KG1 (cell line): ENCODE measurements at regions not wholly inside any gene's neighbourhood (a gene's known extent, or its start where the extent isn't known, plus 50 kb on each side); places are given as distances from the start of the nearest gene placed in this dataset.

ENCODE experiments used
- DNase-seq: peaks from one replicate; lab custom pipeline; 2025; lab: John Stamatoyannopoulos, UW

DNA sequence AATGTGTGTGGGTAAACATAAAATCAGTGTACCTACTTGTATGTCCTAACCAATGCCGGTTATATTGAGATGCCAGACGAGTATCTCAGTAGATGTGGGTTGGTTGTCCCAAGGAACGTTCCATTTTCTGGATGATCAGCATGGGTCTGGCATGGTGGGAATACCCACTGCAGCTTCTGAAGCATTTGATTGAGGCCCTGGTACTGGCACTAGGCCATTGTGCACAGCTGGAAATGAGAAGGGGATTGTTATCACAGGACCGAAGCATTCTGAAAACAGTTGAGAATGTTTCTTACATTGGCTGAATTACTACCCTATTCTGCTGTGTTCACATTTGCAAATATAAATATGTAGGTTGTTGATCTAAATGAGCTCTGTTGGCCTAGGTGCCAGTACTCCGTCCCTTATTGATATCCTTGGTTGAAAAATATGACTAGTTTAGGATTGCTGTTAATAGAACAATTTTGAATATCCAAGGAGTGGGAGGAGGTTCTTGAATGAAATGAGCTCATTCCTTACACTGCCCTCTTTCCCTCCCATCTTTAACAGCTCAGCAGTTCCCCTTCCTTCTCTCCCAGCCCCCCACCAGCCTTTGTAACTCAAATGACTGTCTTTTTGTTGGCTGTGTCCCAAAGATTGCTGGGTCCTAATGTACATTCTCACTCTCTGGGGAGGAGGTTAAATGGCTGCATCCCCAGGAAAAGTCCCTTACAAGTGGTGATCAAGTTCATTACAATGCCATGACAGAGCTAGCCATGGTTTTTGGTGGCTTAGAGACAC lies 293.3 kb upstream of the TPM1 start:
- no peak for DNase-seq

DNA sequence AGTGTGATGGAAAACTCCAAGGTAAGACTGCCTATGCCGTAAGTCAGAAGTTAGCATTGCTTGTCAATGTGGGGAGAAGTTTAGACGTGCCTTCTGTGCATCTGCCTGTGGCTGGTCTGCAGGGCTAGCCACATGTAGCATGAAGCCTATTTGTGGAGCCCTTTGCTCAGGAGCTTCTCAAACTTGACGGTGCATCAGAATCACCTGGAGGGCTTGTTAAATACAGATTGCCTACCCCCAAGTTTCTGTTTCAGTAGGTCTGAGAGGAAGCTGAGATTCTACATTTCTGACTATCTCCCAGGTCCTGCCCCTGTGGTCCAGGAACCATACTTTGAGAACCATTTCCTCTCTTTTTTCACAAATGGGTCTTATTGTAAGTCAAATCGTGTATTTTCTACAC lies 292.1 kb upstream of the TPM1 start:
- no peak for DNase-seq

DNA sequence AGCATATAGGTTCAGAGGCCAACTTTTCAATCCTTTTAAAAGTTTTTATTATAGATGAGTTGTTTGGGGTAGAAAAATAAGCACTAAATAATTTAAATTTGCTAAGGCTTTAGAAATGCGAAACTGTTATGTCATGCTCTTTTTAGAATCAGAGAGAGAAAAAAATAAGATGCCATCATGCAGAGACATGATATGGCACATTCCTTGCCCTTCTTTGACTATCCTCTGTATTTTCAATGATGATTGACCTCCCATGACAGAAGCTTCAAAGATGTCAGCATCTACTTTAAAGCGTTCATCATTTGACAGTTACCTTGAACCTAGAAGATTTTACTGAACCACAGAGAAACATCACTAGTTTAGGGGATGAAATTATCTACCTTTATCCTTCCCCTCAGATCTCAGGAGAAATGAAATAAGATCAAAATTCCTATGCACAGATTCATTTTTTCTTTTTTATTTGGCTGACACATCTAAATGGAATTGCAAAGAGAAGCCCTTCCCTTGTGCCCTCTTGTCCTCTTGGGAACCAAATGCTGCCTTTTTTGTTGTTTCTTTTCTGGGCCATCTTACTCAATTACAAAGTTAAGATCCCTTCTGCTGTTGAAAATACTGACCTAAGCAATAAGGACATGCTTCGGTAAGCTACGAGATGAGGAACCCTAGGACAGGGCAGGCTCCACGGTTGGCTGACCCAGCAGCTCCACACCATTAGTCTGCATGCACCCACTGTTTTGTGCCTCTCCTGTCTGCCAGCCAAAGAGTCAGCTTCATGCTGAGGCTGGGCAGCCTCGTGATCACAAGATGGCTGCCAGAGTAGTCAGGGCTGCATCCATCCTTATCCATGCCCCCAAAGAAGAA lies 289.7 kb upstream of the TPM1 start:
- no peak for DNase-seq

DNA sequence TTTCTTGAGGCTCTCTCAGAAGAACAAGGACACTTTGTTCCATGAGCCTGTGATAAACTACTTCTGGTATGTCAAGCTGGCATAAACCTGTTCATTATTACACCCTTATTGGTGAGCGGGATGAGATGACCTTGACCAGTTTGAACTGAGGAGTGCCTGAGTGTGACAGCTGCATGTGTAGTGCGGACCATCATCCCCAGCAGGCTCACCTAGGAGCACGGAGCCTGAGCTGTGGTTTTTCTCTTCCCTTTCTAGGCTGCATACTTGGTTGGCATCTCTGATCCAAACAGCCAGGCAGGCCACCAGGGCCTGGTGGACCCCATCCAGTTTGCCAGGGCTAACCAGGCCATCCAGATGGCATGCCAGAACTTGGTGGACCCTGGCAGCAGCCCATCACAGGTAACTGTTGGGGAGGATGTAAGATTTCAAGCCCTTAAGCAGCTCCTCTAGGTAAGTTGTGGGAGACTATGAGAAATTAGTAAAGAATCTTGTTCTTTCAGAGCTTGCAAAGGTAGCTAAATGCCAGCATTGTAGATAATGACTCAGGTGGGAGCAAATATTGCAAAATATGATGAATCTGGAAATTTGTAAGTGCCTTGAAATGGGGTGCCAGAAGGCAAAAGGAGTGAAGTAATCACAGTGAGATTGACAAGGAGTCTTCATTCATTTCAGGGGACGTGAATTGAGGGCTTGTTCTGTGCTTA lies 288.9 kb upstream of the TPM1 start:
- DNase-seq: no peak

DNA sequence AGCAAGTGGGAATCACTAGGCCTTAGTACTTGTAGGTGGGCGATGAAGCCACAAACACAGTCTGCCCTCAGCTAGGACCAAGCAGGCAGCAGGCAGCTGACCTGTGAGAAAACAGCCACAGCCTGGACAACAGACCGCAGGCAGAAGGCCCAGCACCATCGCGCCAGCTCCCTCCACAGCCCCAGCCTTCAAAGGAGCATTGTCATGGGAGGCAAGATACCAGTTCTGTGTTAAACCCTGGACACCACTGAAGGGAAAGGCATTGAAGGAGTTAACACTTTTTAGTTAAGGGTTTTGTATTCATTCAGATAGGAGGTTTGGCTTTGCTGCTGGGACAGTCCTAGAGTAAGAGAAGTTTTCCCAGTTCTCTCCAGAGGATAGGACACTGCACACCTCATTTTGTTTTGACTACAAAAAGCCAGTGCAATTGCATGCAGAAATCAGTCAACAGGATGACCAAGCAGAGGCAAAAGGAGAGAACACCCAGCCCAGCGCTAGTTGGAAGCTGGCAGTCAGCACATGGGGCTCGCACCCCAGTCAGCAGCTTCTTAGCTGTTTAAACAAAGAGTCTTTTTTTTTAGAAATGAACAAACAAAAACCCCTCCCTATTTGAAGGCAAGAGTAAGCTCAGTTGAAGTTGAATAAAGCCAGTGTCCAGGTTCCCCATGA lies 286.1 kb upstream of the TPM1 start:
- no peak for DNase-seq

DNA sequence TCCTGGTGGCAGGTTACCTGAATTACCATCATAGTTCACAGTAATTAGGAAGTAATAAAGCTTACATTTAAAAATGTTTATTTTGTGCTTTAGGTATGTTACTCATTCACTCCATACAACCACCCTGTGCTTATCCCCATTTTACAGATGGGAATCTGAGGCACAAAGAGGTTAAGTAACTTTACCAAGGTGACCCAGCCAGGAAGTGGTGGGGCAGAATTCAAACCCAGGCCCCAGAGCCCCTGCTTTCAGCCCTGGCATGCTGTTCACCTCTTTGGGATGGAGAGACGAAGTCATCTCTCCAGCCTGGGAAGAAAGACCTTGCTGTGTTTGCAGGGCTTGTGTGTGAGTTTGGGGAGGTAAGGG lies 285.6 kb upstream of the TPM1 start:
- no peak for DNase-seq

DNA sequence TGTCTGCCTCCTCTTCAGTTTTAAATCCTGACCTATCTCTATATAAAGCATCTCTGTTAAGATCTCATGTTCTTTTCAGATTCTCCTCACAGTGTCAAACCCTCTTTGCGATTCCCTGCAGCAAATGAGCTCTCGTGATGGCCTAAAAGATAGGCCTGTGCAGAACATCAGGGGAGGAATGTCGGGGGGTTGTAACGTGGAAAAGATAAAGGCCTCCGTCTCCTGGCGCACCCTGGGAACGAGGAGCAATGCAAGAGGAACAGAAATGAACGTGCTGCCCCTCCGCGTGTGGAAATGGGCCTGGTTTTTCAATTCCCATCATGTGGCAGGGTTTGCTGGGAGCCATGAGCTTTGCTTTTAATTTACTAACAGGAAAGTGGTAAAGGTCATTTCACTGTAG lies 285.0 kb upstream of the TPM1 start:
- DNase-seq: no peak

DNA sequence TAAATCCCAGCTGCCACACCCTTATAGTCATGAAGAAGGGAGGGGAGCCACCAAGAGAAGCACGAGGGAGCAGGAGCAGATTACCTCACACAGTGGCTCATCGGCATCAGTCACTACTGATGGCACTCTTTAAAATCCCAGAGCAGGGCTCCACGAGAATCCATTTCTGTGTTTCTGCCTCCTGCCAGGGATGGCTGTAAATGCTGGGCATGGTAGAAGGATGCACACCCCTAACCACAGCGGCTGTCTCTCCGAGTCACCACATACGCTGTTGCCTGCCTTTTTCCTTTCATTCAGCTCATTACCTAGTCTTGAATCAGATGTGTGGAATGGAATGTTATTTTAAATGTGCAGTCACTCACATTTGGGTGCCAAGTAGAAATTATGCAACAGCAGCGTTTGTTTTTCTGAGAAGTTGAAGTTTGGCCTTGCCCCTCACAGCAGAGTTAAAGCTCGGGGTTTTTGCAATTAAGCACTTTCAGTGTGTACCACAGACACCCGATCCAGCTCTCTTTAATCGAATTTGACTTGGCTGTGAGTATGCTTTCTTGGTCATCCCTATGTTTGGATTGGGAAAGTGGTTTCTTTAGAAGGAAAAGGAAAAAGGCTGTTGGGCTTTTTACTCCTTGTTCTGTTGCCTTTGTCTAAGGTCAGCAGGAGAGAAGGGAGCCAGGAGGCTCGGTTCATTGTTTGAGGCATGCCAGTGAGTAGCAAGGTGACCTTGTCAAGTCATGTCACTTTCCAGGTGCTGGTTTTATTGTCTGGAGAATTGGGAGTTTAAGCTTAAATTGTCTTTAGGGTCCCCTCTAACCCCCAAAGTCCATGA lies 284.2 kb upstream of the TPM1 start:
- DNase-seq: no peak

DNA sequence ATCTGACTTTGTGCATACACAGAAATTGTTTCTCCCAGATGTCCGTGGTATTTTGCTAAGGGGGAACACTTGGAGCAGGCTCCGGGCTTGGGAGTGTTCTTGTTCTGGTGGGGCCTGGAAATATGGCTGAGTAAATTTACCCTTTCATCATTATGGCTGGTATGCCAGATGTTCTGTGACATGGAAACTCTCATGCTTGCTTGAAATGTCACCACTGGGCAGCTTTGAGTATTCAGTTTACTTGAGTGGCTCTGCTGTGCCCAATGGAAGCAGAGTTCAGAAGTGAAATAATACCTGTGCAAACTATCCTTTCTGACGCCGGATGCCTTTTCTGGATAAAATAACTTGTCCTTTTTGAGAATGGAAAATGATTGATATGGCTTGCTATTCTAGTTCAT lies 283.6 kb upstream of the TPM1 start:
- no peak for DNase-seq

DNA sequence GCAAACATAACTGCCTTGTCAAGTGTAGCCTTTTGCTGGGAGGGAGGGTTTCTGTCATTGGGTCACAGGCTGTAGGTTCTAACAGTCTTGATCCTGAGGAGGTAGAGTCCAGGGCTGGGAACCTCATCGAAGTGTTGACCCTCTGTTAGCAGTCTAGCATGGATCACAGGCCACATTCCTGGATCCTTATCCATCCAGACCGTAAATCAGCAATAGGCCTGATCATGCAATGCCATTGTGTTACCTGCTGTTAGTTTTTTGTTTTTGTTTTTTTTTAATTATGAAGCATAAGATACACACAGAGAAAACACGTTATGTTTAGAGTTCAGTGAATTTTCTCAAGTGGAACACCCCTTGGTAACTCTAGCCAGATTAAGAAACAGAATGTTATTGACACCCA lies 282.0 kb upstream of the TPM1 start:
- no peak for DNase-seq

DNA sequence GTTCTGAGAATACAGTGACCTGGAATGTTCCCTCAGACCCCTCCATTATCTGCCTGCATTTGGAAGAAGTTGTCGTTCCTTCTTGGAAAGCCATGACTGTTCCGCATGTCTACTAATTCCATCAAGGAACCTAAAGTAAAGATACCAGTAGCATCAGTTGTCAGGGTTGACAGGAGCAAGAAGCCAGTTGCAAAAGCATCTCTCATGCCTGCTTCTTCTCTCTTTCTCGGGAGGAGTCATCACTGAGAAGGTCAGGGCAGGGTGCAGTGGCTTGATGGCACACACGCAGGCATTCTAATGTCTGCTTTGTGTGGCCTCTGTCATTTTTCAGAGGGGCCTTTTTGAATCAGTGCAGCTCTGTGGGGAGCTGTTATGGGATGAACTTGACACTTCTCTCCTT lies 276.6 kb upstream of the TPM1 start:
- no peak for DNase-seq

DNA sequence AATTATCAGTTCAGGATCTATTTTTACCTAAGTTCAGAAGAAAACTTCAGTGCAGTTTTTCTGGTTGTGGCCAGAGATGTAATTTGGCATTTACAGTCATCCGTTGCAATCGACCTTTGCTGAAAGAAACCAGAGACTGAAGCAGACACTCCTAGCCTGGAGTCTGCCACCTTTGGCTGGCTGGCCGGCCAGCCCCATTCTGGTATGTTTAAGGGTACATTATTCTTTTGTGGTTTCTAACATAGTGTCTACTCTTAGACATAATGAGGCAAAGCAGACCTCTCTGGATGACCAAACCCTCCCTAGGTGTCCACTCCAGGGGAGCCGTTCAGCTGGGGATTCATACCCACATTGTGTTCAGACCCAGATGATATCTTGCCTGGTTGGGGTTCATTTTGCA lies 275.9 kb upstream of the TPM1 start:
- no peak for DNase-seq

DNA sequence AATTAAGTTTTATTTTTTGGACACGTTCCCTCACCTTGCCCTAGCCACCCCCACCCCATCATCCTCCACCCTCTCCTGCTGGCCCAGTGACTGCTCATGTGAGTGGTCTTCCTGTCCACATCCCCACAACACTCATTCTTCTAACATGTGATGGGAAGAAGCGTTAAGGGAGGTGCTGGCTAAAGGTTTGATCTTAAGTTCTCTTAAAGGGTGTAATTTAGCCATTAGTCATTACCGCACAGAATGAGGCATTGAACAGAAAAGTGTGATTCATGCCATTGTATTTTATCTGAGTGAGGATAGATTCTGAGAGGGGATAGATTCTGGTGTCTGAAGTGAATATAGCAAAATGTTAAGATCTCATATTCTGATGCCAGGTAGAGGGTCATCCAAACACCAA lies 272.9 kb upstream of the TPM1 start:
- DNase-seq: no peak

DNA sequence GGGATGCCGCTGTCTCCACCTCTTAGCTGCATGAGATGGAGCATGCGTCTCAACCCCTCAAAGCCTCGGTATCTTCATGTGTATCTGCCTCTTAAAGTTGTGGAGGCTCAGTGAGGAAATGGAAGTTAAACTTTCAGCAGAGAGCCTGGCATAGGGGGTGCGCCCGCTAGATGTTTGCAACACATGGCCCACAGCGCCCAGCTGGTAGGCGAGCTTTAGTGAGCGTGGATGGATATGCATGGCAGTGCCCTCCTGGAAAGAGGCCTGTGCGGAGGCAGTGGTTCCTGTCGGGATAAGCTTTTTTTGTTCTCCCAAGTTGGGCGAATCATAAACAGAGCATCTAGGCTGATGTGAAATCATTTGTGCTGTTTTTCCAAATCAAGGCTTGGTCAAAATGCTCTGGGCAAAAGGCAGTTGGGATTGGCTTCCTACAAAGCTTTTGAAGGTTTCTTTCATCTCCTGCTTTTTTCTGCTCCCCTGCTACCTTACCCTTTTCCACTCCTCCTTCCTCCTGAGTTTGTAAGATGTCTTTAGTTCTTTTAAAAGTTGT lies 272.4 kb upstream of the TPM1 start:
- no peak for DNase-seq

DNA sequence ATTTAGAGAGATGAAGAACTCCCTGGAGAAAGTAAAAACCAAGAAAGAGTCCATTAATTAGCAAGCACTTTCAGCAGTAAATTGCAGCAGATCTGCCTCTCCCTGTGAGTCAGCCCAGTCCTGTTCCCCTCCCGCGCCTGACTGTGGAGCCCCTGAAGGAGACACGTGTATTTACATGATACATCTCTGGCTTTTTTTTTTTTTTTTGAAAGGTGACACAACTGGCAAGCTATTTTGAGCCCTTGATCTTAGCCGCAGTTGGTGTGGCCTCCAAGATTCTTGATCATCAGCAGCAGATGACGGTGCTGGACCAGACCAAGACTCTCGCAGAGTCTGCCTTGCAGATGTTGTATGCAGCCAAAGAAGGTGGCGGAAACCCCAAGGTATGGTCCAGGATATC lies 271.8 kb upstream of the TPM1 start:
- no peak for DNase-seq

DNA sequence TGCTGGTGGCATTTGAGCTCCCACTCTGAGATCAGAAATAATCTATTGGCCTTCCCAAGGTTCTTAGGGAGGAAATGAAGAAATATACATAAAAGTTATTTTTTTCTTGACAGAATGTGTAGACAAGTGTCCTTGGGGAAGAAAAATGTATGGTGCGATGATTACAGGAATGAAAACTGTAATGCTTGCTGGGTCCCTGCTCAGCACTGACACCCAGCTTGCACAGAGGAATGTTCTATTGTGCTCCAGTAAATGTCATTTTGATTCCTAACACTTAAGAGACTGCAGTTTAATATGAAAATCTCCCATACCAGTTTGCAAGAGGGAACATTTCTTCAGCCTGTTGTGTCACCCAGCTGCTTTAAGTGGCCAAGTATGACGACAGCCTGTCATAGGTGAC lies 271.3 kb upstream of the TPM1 start:
- DNase-seq: no peak

DNA sequence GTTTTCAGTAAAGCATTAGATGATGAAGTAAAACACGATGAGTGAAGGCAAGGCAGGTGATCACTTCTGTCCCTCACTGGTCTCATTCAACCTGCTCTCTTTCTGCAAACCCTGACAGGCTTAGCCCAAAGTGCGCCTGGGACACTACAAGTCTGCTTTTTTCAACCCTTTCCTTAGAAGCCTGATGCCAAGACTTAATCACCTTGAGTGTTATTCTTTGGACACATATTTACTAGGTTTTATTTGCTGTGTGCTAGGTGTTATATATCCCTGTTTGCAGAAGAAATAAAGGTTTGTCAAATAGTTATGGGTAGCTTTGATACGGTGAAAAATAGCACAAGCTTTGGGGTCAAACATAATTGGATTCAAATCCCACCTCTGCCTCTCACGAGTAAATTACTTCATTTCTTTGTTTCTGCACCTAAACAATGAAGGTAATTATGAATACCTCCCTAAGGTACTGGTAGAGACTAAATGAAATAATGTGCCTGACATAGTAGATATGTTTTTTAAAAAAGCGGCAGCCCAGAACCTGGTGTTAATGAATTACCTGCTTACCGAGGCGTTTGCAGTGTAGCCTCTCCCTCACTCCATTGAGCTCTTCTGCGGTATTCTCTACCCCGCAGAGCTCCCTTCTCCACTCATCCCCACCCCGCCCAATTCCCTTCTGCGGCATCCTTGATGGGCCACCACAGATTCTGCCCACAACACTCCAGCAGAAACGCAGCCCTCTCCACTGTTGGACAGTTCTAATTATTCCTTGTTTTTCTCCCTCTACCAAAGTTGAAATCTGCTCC lies 269.0 kb upstream of the TPM1 start:
- no peak for DNase-seq

DNA sequence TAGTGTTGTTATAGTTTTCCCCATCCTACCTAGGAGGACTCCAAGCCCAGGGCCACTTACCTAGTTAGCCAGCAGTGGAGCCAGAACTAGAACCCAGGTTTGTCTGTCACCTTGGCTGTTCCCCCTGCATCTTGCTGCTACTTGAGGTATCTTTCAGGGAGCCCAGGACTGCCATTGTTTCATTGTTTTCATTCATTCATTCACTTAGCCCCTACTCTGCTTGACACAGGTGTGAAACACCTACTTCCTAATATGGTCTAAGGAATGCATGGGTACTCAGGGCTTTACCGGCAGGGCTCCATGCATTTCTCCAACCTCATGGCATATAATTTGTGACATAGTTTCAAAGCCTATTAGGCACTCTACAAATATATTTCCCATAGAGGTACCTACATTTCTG lies 266.6 kb upstream of the TPM1 start:
- no peak for DNase-seq

DNA sequence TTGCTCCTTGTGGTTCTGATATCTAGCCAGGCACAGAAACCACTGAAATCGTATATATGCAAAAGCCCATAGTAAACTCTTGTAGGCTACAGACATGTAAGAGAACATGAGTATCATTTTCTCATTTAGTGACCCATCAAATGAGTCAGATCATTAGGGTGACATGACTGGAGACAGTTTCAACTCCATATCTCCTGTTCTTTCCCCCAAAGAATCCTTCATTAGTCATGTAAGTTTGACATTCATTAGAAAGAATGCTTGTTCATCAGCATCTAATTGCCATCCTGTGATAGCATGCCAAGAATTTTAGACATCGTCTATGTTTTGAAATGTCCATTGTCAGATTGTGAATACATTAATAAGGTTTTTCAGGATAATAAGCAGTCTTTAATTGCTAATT lies 264.9 kb upstream of the TPM1 start:
- no peak for DNase-seq

DNA sequence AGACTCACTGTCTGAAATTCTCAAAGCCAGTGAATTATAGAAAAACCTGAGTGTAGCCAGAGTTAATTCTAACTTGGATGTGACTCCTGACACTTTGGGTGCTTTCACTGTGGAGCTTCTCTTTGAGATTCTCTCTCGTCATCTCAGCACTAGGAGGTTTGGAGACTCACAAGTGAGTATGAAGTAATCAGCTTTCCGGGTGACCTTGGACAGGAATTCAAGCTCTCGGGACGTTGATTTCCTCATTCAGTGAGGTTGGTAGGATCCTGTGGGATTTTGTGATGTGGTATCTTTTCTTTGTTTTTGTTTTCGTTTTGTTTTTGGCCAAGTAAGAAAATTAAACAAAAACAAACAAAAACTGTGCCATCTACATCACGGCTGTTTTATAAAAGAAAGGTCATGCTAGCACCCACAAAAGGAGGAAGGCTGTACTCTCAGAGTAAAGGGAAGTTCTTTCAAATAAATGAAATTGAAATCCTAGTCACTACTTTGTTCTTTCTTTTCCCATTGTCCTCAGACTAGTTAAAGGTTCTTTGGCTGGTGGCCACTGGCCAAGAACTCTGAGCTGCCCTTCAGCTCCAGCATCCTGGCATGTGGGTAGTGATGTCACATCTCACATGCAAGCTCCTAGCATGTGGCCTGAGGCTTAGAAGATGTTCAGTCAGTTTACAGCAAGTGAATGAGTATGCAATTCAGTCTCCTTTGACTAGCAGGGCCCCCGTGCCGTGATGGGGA lies 263.3 kb upstream of the TPM1 start:
- DNase-seq: no peak
